ENCODE measurements at regions not wholly inside any gene's neighbourhood (a gene's known extent, or its start where the extent isn't known, plus 50 kb on each side); places are given as distances from the start of the nearest gene placed in this dataset.
"Not testable (repeated sequence)": the region's sequence is repeated elsewhere in the genome, so short reads cannot be mapped to it uniquely, and the experiment has no call there.

DNA sequence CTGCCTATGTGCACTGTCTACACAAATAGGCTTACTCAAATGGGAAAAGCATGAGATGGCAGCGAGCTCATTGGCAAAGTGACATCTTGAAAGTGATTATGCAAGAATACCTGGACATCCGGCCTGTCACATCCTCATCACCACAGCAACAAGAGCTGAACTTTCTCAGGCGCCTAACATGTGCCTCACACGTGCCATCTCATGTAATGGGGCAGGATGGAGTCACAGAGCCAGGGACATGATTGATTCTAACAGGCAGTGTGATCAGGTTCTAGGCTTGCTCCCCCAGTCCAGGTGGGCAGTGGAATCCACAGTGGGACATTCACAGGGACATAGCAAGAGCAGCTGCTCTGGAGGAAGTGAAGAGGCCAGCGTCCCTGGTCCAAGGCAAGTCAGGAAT lies 192.3 kb upstream of the SSTR4 start:
- no peaks in the 10 kb centered on the region for H3K4me1 ChIP-seq
- no peak for DNase-seq (ENCODE audit: low spot score in 2 of 2)
- H3K4me3 ChIP-seq = no peak overlapping the region
- no peaks in the 10 kb centered on the region for H3K36me3 ChIP-seq
- no peaks in the 10 kb centered on the region for H3K9me3 ChIP-seq
- no peak overlapping the region for H3K27ac ChIP-seq
- no peaks in the 10 kb centered on the region for H3K27me3 ChIP-seq
- TF ChIP-seq, protein P1, sequence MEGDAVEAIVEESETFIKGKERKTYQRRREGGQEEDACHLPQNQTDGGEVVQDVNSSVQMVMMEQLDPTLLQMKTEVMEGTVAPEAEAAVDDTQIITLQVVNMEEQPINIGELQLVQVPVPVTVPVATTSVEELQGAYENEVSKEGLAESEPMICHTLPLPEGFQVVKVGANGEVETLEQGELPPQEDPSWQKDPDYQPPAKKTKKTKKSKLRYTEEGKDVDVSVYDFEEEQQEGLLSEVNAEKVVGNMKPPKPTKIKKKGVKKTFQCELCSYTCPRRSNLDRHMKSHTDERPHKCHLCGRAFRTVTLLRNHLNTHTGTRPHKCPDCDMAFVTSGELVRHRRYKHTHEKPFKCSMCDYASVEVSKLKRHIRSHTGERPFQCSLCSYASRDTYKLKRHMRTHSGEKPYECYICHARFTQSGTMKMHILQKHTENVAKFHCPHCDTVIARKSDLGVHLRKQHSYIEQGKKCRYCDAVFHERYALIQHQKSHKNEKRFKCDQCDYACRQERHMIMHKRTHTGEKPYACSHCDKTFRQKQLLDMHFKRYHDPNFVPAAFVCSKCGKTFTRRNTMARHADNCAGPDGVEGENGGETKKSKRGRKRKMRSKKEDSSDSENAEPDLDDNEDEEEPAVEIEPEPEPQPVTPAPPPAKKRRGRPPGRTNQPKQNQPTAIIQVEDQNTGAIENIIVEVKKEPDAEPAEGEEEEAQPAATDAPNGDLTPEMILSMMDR (IDR thresholded peaks at IDR 0.05) = no peak
- intact Hi-C loops (cut with DNase I) = no loop called here

DNA sequence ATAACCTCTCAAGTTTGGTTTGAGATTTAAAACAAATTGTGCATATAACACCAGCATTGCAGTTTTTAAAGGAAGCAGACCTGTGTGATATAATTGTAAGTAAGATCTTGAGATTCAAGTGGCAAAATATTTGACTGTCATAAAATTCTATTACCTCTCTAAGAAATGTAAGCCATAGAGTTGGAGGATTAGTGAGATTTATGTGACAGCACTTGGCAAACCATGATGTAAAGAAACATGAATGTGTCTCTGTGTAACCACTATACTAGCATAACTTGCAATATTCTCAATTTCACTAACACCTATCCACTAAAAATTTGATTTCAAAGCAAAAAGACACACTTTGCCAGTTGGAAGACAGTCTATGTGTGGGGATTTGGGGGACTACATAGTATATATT lies 190.2 kb upstream of the SSTR4 start:
- Histone ChIP-seq H3K4me3 (no peak overlapping the region), H3K4me1 (no peaks in the 10 kb centered on the region), H3K9me3 (no peaks in the 10 kb centered on the region), H3K27me3 (no peaks in the 10 kb centered on the region), H3K36me3 (no peaks in the 10 kb centered on the region), H3K27ac (no peak overlapping the region)
- intact Hi-C loops (cut with DNase I) = no loop called here
- TF ChIP-seq, protein P1 (IDR thresholded peaks at IDR 0.05) = no peak
- DNase-seq (ENCODE audit: low spot score in 2 of 2) = no peak

DNA sequence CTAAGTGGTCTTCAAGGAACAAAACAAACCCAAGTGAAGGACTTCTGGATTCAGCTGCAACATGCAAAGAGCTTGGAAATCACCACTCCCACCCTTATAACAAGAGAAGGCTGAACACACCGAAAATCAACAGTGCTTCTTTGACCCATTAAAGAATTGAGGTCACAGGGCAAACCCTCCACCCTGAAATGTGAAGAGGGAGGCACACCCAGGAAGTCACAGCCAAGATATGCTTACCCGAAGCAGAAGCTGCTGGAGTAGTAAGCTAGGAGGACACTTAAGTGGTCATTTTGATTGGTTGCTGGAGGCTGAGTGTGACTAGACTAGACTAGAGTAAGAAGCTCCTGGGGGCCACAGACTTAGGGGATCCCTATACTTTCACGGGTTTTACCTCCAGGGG lies 188.2 kb upstream of the SSTR4 start:
- Histone ChIP-seq H3K27ac (no peak overlapping the region), H3K36me3 (no peaks in the 10 kb centered on the region), H3K9me3 (no peaks in the 10 kb centered on the region), H3K4me1 (no peaks in the 10 kb centered on the region), H3K4me3 (no peak overlapping the region), H3K27me3 (no peaks in the 10 kb centered on the region)
- intact Hi-C loops (cut with DNase I) = no loop called here
- no peak for DNase-seq (ENCODE audit: low spot score in 2 of 2)
- TF ChIP-seq, protein P1 (IDR thresholded peaks at IDR 0.05) = no peak

DNA sequence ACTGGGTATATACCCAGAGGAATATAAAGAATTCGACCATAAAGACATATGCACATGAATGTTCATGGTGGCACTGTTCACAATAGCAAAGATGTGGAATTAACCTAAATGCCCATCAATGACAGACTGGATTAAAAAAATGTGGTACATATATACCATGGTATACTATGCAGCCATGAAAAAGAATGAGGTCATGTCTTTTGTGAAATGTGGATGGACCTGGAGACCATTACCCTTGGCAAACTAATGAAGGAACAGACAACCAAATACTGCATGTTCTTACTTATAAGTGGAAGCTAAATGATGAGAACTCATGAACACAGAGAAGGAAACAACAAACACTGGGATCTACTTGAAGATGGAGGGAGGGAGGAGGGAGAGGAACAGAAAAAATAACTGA lies 186.7 kb upstream of the SSTR4 start:
- no peaks in the 10 kb centered on the region for H3K36me3 ChIP-seq
- no peak for DNase-seq (ENCODE audit: low spot score in 2 of 2)
- no peak overlapping the region for H3K4me3 ChIP-seq
- no peak overlapping the region for H3K27ac ChIP-seq
- H3K4me1 ChIP-seq = no peaks in the 10 kb centered on the region
- H3K27me3 ChIP-seq = no peaks in the 10 kb centered on the region
- TF ChIP-seq, protein P1 (IDR thresholded peaks at IDR 0.05) = no peak
- intact Hi-C loops (cut with DNase I) = no loop called here
- H3K9me3 ChIP-seq = no peaks in the 10 kb centered on the region

DNA sequence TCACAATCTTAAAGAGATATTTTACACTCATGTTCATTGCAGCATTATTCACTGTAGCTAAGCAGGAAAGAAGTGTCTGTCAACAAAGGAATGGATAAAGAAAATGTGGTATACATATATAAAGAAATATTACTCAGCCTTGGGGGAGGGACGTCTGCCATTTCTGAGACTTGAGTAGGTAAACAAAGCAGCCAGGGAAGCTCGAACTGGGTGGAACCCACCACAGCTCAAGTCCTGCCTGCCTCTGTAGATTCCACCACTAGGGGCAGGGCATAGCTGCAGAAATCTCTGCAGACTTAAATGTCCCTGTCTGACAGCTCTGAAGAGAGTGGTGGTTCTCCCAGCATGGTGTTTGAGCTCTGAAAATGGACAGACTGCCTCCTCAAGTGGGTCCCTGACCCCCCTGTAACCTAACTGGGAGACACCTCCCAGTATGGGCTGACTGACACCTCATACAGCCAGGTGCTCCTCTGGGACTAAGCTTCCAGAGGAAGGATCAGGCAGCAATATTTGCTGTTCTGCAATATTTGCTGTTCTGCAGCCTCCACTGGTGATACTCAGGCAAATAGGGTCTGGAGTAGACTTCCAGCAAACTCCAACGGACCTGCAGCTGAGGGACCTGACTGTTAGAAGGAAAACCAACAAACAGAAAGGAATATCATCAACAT lies 183.3 kb upstream of the SSTR4 start:
- TF ChIP-seq, protein P1 (IDR thresholded peaks at IDR 0.05) = peak in 2 of 3 experiments; percentile 27 to 41
- H3K4me3 ChIP-seq; H3K27me3 ChIP-seq; DNase-seq (ENCODE audit: low spot score in 2 of 2); H3K4me1 ChIP-seq; intact Hi-C loops (cut with DNase I); H3K36me3 ChIP-seq; H3K27ac ChIP-seq; H3K9me3 ChIP-seq: not testable (repeated sequence)
